ENCODE measurements at regions not wholly inside any gene's neighbourhood (a gene's known extent, or its start where the extent isn't known, plus 50 kb on each side); places are given as distances from the start of the nearest gene placed in this dataset.

DNA sequence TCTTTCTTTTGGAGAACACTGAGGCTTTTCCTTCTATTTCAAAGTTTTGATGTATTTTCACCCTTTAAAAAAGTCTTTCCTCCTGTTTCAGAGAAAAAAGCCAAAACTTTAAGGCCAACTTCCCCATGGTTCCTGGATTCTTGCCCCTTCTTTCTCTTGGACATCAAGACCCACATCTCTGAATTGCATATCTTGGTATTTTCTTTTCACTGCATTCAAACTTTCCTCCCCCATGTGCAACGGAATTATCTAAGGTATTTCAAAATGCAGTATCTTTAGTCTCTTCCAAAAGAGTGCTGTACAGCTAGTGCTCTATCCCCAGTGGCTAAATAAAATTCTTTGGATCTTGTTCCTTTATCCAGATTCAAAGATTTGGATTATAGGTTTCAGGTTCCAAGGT lies 81.1 kb upstream of the TSPAN2 start:
- TF ChIP-seq, protein P1, sequence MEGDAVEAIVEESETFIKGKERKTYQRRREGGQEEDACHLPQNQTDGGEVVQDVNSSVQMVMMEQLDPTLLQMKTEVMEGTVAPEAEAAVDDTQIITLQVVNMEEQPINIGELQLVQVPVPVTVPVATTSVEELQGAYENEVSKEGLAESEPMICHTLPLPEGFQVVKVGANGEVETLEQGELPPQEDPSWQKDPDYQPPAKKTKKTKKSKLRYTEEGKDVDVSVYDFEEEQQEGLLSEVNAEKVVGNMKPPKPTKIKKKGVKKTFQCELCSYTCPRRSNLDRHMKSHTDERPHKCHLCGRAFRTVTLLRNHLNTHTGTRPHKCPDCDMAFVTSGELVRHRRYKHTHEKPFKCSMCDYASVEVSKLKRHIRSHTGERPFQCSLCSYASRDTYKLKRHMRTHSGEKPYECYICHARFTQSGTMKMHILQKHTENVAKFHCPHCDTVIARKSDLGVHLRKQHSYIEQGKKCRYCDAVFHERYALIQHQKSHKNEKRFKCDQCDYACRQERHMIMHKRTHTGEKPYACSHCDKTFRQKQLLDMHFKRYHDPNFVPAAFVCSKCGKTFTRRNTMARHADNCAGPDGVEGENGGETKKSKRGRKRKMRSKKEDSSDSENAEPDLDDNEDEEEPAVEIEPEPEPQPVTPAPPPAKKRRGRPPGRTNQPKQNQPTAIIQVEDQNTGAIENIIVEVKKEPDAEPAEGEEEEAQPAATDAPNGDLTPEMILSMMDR (IDR thresholded peaks at IDR 0.05), result no peak
- TF ChIP-seq POLR2A (IDR thresholded peaks at IDR 0.05), result no peak

Data from uterus (tissue), 2 donors.